GM21723 (cell line): ENCODE measurements at regions not wholly inside any gene's neighbourhood (a gene's known extent, or its start where the extent isn't known, plus 50 kb on each side); places are given as distances from the start of the nearest gene placed in this dataset.
"Not testable (repeated sequence)": the region's sequence is repeated elsewhere in the genome, so short reads cannot be mapped to it uniquely, and the experiment has no call there.

Source experiments
- ATAC-seq: cut with Tn5 transposase; IDR thresholded peaks from one replicate; pipeline ENCODE4 v1.9.1; 2021; ENCODE audit warnings: mild to moderate bottlenecking, moderate library complexity; ENCODE audit not compliant: unreplicated experiment

DNA sequence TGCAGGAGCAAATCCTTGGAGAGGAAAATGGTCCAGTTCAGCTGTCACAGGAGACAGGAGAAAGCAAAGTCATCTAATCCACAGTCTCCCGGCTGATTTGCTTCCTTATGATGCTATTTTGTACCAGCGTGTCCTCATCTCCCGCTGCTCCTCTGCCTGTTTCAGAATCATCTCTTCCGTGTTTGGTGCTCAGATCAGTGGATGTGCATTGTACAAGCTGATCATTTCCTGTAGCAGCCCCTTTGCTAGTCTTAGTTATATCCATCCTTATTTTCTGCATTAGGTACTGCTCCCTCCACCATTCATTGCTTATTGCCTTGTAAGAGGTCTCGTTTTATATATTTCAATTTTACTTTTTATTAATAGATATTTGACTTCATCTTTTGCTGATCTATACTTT is 219.9 kb upstream of the PRSS58 start:
- not testable (repeated sequence) for ATAC-seq

DNA sequence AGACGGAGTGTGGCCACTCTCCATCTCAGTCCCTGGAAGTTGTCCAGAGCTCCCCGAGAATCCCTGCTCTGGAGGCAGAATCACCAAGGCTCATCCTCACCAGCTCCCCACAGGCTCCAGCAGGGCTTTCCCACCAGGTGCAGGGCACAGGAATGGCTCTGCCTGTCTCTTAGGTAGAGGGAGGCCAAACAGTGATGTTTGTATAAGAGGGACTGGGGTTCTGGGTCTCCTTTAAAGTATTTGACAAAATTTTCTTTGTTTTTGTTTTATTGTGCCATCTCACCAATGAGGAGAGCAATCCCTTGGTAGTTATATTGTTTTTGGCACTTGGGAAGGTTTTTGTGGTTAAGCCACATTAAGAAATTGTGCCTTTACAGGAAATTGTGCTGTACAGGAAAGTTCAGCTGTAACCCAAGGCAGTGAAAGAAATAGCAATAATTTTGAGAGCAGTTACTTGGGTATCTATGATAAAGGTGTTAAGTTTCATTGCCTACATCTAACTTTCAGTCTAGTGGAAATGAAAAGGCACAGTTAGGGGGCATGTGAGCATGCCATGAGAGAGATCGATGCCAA is 219.3 kb upstream of the PRSS58 start:
- ATAC-seq: no peak

DNA sequence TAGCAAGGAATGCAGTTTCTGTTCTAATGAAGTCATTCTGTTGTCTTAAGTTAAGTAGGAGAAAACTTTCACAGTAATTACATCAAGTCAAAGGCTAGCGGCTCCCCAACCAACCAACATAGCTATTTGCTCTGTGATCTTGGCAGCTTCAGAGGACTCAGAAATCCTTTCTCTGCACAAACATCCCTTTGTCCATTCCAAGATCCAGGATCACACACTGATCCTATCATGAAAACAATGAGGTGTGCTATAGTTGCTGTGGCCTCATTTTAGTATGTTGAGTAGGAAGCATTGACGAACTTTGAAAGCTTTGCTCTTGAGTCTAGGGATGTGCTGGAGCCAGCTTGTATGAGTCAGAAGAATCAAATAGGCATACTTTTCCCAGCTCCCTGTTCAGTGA is 218.2 kb upstream of the PRSS58 start:
- no peak for ATAC-seq

DNA sequence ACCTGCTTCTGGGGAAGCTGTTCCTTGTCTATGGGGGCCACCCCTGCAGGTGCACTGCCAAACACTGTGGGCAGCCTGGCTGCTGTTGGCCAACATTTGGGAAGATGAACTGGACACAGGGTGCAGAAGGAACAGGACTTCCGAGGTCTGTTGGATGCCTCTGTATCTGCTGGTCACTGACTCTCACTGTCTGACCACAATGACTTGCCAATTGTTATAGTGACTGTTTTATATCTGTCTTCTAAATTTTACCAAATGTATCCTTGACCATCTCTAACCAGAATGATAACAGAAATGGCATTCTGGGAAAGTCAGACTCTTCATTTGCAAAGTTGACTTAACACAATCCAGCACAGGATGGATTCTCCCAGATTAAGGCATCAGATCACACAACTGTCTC is 214.0 kb upstream of the PRSS58 start:
- ATAC-seq: no peak

DNA sequence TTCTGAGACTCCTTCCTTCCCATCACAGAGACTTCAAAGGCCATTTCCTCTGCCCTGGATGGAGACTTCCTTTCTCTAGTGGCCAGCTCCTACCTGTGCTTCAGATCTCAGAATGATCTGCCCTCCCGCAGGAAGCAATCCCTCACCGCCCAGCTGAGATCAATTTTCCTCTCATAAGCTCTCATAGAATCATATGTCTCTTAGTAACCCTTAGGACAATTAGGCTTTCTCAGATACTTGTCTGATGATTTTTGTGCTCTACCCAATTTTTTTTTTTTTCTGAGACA is 212.6 kb upstream of the PRSS58 start:
- ATAC-seq: no peak

DNA sequence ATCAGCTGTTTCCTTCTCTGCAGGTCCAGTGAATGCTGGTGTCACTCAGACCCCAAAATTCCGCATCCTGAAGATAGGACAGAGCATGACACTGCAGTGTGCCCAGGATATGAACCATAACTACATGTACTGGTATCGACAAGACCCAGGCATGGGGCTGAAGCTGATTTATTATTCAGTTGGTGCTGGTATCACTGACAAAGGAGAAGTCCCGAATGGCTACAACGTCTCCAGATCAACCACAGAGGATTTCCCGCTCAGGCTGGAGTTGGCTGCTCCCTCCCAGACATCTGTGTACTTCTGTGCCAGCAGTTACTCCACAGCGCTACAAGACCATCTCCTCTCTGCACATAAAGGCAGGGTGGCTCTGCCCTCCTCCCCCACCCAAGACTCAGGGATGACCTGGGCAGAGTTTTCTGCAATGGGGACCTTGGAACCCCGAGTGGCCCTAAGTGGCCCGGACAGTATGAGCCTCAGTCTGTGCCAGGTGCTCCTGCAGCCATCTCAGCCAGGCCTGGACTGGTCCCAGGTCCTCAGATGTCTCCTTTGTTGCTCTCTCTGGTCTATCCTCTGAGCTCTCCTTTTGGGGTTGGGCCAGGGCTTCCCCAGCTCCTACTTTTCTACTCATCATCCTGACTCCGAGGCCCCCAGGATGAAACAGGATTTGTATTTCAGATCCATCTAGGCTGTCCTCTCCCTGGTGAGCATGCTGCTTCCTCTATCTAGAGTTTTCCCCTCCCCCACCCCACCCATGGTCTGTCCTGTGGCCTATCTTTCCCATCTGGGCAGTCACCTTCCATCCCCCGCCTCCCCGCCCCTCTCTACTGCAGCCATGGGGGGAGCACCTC is 212.1 kb upstream of the PRSS58 start:
- no peak for ATAC-seq

DNA sequence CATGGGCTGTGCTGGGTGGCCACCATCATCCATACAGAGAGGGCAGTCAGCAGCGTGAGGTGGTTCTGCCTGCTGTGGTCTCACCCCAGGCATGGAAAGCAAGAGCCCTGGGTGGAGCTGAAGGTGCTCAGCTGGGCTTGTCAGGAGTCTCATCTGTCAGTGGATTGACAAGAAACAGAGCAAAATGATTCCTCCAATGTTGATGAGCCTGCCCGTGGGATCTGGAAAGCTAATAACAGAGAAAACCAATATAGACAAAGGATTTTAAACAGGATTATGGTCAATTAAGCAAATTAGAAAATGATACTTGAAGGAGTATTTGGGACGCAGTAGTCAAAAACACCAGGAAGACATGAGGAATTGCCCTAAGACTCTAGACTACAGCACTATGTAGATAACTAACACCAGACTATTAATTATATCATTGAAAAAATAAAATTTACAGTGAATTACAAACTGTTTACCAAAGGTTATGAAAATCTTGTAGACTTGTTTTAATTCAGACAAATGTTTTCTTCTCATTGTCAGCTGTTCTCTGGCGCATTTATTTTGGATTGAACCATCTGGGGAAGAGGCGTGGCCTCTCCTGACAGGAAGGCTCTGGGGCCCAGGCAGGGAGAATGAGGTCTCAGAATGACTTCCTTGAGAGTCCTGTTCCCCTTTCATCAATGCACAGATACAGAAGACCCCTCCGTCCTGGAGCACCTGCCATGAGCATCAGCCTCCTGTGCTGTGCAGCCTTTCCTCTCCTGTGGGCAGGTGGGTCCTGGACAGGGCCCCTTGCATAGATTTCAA is 211.2 kb upstream of the PRSS58 start:
- ATAC-seq: no peak

DNA sequence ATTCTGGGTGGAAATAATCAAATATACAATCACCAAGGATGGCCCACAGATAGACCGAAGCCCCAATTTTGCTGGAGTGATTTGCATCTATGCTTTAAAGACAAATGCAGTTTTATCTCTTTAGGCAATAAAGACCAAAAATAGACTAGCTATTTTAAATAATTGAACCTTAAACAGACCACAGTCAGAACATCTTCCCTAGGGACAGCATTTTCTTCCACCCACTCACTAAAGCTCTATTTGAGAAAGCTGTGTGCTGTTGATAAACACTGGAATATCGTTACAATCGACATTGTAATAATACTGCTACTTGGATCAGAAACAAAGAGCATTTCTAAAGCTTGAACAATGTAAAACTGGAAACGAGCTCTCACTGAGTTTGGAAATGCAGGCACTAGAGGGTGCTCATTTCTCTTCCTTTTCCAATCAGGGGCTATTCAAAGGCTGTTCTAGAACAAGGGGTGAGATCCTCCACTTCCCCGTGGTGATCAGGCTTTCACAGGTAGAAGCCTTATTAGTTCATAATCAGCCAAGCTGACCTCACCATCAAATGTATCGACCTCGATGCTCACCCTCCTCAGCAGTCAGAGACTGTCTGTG is 209.3 kb upstream of the PRSS58 start:
- not testable (repeated sequence) for ATAC-seq

DNA sequence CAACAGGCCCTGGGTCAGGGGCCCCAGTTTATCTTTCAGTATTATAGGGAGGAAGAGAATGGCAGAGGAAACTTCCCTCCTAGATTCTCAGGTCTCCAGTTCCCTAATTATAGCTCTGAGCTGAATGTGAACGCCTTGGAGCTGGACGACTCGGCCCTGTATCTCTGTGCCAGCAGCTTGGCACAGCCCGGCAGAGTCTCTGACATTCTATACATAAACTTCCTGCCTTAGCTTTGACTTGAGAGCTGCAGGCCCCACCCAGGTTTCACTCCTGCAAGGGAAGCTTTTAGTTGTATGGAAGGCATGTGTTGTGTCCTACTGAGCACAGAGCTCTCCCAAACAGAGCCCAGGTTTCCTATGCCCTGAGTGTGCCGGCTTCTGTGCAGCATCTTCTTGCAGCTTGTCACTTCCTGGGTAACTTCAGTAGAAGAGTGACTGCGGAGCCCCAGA is 205.6 kb upstream of the PRSS58 start:
- ATAC-seq: peak; percentile 43

DNA sequence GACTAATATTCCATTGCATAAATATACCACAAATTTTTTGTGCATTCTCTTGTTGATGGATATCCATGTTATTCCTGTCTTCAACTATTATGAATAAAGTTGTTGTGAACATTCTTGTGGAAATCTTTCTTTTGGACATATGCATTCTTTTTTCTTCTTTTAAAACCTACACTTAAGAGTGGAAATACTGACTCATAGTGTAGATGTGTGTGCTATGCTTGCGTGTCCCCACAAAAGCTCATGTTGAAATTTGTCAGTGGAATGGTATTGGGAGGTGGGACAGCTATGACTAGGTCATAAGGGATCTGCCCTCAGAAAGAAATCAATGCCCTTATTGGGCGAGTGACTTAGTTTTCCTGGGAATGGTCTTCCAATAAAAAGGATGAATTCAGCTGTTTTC is 203.6 kb upstream of the PRSS58 start:
- no peak for ATAC-seq

DNA sequence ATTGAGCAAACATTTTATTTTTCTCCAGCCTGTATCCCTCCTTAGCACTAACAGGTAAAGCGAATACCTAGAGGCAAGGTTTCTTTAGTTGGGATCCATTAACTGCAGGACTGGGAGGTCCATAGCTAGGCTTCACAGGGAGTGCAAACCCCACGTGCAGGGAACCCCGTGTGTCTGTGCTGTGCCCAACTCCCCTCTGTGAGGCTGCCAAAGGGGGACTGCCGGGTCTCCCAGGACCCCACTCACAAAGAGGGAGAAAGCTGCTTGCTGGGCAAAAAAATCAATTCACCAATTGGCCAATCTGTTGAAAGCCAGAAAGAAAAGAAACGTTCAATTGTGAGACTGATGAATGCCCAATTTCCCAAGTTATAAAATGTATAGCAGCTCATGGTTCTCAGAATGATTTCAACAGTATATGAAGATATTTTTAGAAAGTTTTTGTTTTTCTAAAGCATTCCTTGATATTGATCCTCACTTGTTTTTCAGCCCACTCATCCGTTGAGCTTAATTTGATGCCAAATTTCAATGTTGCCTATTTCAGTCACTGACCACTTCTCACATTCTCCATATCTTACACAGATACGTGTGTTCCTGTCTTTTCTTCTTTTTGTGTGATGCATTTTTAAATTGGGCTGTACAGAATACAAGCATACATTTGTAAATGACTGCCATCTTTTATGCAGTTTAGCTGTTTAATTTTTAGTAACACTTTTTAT is 202.7 kb upstream of the PRSS58 start:
- no peak for ATAC-seq

DNA sequence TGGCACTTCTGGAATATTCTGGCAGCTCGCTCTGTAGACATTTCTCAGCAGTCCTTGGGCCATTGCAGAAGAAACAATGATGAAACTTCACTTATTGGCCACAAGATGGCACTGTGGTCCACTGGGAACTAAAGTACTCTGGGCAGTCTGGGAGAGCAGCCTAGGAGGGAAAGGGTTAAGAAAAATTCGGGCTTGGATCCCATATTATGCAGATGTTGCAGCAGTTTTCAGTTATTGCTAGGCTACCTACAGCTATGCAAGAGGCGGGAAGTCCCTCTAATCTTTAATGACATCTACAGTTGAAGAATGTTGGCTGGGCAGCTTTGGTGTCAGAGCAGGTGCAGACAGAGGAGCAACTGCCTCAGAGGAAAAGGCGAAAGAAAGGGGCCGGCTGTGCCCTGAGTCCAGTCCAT is 201.7 kb upstream of the PRSS58 start:
- ATAC-seq: peak; percentile 86

DNA sequence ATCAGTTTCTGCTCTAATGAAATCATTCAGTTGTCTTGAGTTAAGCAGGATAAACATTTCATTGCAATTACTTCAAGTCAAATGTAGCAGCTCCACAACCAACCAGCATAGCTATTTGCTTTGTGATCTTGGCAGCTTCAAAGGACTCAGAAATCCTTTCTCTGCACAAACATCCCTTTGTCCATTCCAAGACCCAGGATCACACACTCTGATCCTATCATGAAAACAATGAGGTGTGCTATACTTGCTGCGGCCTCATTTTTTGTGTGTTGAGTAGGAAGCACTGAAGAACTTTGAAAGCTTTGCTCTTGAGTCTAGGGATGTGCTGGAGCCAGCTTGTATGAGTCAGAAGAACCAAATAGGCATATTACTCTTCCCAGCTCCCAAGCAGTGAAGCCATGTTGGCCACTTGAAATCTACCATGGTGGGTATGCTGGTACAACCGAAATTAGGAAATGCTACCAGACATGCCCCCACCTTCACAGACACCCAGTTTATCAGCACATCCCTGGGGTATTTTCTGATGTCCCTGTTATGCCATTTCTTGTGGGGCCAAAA is 199.4 kb upstream of the PRSS58 start:
- no peak for ATAC-seq

DNA sequence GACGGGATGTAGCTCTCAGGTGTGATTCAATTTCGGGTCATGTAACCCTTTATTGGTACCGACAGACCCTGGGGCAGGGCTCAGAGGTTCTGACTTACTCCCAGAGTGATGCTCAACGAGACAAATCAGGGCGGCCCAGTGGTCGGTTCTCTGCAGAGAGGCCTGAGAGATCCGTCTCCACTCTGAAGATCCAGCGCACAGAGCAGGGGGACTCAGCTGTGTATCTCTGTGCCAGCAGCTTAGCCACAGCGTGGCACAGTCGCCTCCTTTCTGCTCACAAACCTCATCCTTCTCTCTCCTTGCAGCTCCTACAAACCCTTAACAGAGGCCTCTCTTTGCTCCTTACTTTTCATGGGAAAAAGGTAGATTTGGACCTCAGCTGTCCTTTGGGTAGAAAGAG is 197.5 kb upstream of the PRSS58 start:
- ATAC-seq: no peak

DNA sequence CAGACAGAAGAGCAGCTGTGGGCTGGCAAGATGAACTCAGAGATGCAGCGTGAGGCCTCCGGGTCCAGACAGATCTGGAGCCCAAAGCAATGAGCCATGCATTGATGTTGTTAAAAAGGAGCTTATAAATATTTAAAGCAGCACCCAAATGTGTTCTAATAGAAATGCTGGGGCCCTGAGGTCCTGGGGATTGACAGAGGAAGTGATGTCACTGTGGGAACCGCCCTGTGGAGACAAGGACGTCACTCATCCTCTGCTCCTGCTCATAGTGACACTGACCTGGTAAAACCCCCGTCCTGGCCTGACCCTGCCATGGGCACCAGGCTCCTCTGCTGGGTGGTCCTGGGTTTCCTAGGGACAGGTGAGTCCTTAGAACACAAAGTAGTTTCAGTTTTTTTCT is 197.0 kb upstream of the PRSS58 start:
- ATAC-seq: no peak

DNA sequence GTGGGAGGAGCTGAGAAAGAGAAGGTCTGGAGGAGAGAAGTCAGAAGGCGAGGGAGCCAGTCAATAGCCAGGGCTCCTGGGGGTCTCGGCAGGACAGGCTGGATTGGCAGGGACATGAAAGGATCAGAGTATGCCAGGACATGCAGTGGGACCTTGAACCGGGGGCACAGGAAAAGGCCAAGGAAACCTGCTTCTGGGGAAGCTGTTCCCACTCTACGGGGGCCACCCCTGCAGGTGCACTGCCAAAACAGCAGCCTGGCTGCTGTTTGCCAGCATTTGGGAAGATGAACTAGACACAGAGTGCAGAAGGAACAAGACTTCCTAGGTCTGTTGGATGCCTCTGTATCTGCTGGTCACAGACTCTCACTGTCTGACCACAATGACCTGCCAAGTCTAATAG is 194.9 kb upstream of the PRSS58 start:
- no peak for ATAC-seq

DNA sequence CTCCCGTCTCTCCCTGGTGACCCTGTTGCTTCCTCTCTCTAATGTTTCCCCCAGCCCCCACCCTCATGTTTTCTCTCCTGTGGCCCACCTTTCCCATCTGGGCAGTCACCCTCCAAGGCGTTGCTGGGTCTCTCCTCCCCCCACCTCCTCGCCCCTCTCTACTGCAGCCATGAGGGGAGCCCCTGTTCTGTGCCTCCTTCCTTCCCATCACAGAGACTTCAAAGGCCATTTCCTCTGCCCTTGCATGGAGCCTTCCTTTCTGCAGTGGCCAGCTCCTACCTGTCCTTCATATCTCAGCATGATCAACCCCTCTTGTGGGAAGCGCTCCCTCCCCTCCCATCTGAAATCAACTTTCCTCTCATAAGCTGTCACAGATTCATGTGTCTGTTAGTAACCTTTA is 194.0 kb upstream of the PRSS58 start:
- ATAC-seq: no peak

DNA sequence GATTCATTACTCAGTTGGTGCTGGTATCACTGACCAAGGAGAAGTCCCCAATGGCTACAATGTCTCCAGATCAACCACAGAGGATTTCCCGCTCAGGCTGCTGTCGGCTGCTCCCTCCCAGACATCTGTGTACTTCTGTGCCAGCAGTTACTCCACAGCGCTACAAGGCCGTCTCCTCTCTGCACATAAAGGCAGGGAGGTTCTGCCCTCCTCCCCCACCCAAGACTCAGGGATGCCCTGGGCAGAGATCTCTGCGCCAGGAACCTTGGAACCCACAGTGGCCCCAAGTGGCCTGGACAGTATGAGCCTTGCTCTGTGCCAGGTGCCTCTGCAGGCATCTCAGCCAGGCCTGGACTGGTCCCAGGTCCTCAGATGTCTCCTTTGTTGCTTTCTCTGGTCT is 193.4 kb upstream of the PRSS58 start:
- ATAC-seq: no peak

DNA sequence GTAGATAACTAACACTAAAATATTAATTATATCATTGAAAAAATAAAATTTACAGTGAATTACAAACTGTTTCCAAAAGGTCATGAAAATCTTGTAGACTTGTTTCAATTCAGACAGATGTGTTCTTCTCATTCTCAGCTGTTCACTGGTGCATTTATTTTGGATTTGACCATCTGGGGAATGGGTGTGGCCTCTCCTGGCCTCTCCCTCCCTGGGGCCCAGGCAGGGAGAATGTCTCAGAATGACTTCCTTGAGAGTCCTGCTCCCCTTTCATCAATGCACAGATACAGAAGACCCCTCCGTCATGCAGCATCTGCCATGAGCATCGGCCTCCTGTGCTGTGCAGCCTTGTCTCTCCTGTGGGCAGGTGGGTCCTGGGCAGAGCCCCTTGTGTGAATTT is 192.8 kb upstream of the PRSS58 start:
- no peak for ATAC-seq

DNA sequence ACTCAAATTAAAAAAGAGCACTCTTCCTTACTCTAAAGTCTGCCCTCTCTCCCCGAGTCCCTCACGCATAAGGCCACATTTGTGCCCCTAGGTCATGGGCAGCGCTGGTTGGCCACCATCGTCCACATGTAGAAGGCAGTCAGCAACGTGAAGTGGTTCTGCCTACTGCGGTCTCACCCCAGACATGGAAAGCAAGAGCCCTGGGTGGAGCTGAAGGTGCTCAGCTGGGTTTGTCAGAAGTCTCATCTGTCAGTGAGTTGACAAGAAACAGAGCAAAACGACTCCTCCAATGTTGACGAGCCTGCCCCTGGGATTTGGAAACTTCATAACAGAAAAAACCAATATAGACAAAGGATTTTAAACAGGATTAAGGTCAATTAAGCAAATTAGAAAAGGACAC is 192.3 kb upstream of the PRSS58 start:
- ATAC-seq: no peak

DNA sequence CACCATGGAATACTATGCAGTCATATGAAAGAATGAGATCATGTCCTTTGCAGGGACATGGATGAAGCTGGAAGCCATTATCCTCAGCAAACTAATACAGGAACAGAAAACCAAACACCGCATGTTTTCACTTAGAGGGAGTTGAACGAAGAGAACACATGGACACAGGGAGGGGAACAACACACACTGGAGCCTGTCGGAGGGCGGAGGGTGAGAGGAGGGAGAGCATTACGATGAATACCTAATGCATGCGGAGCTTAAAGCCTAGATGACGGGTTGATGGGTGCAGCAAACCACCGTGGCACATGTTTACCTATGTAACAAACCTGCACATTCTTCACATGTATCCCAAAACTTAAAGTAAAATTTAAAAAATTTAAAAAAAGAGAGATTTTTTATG is 191.0 kb upstream of the PRSS58 start:
- not testable (repeated sequence) for ATAC-seq
